Central memory CD8-positive, alpha-beta T cell (primary cell): ENCODE measurements at regions not wholly inside any gene's neighbourhood (a gene's known extent, or its start where the extent isn't known, plus 50 kb on each side); places are given as distances from the start of the nearest gene placed in this dataset.

Experiments
- ATAC-seq: fragments of 150-1000 bp; cut with Tn5 transposase; replicated peaks from 2 replicates; pipeline ENCODE4 v1.10.0; 2022; ENCODE audit warnings: mild to moderate bottlenecking, moderate FRiP score, moderate number of reproducible peaks; ENCODE audit not compliant: poor library complexity, severe bottlenecking; ENCODE audit errors: extremely low read depth
- DNase-seq, 2 donors: peaks; one replicate each; pipeline ENCODE4 v3.0.0; 2021; ENCODE audit warnings: low spot score in 2 of 2
- H3K27ac Mint-ChIP-seq: one replicate; pipeline ENCODE4 v1.8.0; 2022; ENCODE audit warnings: low read depth, mild to moderate bottlenecking, moderate library complexity, mixed read lengths
- H3K27me3 Mint-ChIP-seq: one replicate; pipeline ENCODE4 v1.8.0; 2022; ENCODE audit warnings: mixed read lengths
- H3K36me3 Mint-ChIP-seq: one replicate; pipeline ENCODE4 v1.8.0; 2022; ENCODE audit warnings: mild to moderate bottlenecking, moderate library complexity, mixed read lengths; ENCODE audit not compliant: insufficient read depth
- H3K4me1 Mint-ChIP-seq: one replicate; pipeline ENCODE4 v1.8.0; 2022; ENCODE audit warnings: mixed read lengths
- H3K4me3 Mint-ChIP-seq: one replicate; pipeline ENCODE4 v1.8.0; 2022; ENCODE audit warnings: mild to moderate bottlenecking, moderate library complexity, mixed read lengths
- H3K9me3 Mint-ChIP-seq: one replicate; pipeline ENCODE4 v1.8.0; 2022; ENCODE audit warnings: mixed read lengths

DNA sequence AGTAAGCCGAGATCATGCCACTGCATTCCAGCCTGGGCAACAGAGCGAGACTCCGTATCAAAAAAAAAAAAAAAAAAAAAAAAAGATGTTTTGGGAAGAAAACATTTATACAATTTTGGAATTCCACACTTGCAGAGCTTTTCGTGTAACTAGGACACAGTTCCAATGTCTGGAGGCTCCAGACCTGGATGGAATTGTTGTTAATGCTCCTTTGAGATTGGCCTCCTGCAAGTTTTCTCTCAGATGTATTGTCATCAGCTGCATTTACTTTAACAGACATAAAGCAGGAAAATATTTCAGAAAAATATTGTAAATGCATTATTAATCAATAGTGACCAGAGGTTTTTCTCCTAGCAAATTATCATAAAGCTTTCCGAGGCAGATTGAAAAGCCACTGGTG, 124.1 kb downstream of the RBM43 start:
- no peaks in the 10 kb centered on the region for H3K36me3 Mint-ChIP-seq
- H3K27ac Mint-ChIP-seq = no peak overlapping the region
- ATAC-seq (no peak), DNase-seq (no peak)
- no peak overlapping the region for H3K4me3 Mint-ChIP-seq
- H3K9me3 Mint-ChIP-seq = no peaks in the 10 kb centered on the region
- H3K4me1 Mint-ChIP-seq = no peaks in the 10 kb centered on the region
- H3K27me3 Mint-ChIP-seq = peaks cover 3% of the 10 kb centered on the region

DNA sequence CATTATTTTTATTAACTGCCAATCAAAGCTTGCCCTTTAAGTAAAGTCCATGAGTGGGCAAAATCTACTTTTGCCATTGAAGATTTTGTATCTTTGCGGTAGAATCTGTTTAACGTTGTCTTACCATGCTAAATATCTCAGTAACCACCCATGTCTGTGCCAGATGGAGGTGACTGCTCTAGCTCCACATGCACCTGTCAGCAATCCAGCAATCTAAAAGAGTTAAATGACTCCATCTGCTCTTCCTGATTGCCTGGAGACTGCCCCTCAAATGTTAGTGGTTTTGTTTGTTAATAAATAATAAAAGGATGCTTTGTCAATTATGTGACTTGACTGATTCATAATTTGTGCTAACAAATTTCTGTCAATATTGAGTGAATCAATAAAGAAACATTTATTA, 141.7 kb downstream of the RBM43 start:
- H3K27me3 Mint-ChIP-seq = peaks cover 45% of the 10 kb centered on the region
- H3K36me3 Mint-ChIP-seq = no peaks in the 10 kb centered on the region
- no peaks in the 10 kb centered on the region for H3K9me3 Mint-ChIP-seq
- H3K4me1 Mint-ChIP-seq = no peaks in the 10 kb centered on the region
- DNase-seq = no peak
- H3K27ac Mint-ChIP-seq = no peak overlapping the region
- ATAC-seq = no peak
- no peak overlapping the region for H3K4me3 Mint-ChIP-seq

DNA sequence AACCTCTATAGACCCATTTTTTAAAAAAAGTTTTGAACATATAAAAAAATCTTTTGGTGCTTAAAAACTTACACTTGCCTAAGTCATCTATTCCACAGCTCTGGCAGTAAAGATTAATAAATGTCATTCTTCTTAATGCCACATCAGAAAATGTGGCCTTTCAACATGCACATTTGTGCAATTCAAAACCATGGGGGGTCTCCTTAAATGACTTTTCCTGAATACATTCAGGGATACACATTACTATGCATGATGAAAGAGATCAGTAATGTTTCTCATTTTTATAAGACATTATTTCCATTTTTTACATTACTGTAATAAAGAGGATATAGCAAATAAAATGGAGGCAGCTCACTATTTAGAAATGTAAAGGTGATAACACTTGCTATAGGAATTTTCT, 142.3 kb downstream of the RBM43 start:
- H3K27me3 Mint-ChIP-seq = peaks cover 44% of the 10 kb centered on the region
- no peaks in the 10 kb centered on the region for H3K4me1 Mint-ChIP-seq

DNA sequence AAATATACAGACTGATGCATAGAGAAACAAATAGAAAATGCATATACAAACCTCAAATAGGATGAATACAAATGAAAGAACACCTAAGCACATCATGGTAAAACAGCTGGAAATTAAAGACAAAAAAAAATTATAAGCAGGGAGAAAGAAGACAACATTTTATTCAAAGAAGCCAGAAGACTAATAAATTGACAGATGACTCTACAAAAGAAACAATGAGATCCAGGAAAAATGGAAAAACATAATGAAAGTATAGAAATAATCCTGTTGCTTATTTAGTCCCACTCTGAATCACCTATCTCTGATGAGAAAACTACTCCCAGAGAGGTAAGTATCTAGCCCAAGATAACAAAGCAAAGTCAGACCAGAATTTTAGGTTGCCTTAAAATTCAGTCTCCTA, 143.4 kb downstream of the RBM43 start:
- Mint-ChIP-seq H3K4me3 (no peak overlapping the region), H3K27me3 (peaks cover 44% of the 10 kb centered on the region), H3K9me3 (no peaks in the 10 kb centered on the region), H3K36me3 (no peaks in the 10 kb centered on the region), H3K4me1 (no peaks in the 10 kb centered on the region), H3K27ac (no peak overlapping the region)
- ATAC-seq (no peak), DNase-seq (no peak)

More for the DNA sequence above, 142.3 kb downstream of the RBM43 start:
- ATAC-seq (no peak), DNase-seq (no peak)
- H3K27ac Mint-ChIP-seq = no peak overlapping the region
- H3K9me3 Mint-ChIP-seq = no peaks in the 10 kb centered on the region
- H3K4me3 Mint-ChIP-seq = no peak overlapping the region
- no peaks in the 10 kb centered on the region for H3K36me3 Mint-ChIP-seq

DNA sequence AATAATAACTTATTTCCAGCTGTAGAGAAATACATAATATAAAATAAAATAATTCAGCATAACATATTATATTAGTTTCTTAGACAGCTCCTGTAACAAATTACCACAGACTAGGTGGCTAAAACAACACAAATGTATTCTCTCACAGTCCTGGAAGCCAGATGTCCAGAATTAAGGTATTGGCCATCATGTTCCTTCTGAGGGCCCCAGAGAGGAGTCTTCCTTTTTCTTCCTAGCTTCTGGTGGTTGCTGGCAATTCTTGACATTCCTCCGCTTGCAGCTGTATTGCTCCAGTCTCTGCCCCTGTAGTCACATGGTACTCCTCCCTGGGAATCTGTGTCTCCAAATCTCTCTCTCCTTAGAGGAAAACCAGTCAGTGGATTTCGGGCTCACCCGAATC, 146.8 kb downstream of the RBM43 start:
- no peak for DNase-seq
- H3K27me3 Mint-ChIP-seq = peaks cover 51% of the 10 kb centered on the region
- H3K4me3 Mint-ChIP-seq = no peak overlapping the region
- H3K36me3 Mint-ChIP-seq = no peaks in the 10 kb centered on the region
- no peak for ATAC-seq
- H3K9me3 Mint-ChIP-seq = no peaks in the 10 kb centered on the region
- H3K4me1 Mint-ChIP-seq = no peaks in the 10 kb centered on the region
- H3K27ac Mint-ChIP-seq = no peak overlapping the region

DNA sequence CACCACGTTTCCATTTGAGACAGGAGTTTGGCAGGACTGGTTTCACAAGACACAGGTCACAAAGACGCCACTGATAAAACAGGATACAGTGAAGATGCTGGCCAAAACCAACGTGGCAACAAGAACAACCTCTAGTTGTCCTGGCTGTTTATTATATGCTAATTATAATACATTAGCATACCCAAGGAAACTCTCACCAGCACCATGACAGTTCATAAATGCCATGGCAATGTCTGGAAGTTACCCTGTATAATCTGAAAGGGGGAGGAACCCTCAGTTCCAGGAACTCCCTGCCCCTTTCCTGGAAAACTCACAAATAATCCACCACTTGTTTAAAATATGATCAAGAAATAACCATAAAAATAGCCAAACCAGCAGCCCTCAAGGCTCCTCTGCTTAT, 148.3 kb downstream of the RBM43 start:
- ATAC-seq (no peak), DNase-seq (no peak)
- Mint-ChIP-seq H3K27me3 (peaks cover 50% of the 10 kb centered on the region), H3K36me3 (no peaks in the 10 kb centered on the region), H3K9me3 (no peaks in the 10 kb centered on the region), H3K27ac (no peak overlapping the region), H3K4me3 (no peak overlapping the region), H3K4me1 (no peaks in the 10 kb centered on the region)

DNA sequence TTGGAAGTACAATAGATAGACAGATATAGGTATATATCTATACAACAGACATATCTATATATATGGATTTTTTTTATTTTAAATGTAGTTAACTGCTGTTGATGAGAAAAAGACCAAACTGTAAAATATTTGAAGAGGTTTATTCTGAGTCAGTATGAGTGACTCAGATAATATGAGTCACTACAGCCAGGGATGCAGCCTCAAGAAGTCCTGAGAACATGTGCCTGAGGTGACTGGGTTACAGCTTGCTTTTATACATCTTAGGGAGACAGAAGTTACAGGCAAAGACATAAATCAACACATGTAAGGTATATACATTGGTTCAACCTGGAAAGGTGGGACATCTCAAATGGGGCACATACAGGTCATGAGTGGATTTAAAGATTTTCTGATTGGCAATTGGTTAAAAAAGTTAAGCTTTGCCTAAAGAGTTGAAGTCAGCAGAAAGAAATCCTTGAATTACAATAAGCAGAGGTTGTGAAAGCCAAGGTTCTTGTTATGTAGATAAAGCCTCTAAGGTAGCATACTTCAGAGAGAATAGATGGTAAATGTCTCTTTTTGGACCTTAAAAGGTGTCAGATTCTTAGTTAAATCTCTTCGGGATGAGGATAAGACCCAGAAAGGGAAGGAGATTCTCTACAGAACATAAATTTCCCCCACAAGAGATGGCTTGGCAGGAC, 149.9 kb downstream of the RBM43 start:
- H3K27me3 Mint-ChIP-seq = peaks cover 50% of the 10 kb centered on the region
- no peaks in the 10 kb centered on the region for H3K4me1 Mint-ChIP-seq
- H3K27ac Mint-ChIP-seq = no peak overlapping the region
- ATAC-seq (no peak), DNase-seq (no peak)
- H3K9me3 Mint-ChIP-seq = no peaks in the 10 kb centered on the region
- H3K4me3 Mint-ChIP-seq = no peak overlapping the region
- no peaks in the 10 kb centered on the region for H3K36me3 Mint-ChIP-seq

DNA sequence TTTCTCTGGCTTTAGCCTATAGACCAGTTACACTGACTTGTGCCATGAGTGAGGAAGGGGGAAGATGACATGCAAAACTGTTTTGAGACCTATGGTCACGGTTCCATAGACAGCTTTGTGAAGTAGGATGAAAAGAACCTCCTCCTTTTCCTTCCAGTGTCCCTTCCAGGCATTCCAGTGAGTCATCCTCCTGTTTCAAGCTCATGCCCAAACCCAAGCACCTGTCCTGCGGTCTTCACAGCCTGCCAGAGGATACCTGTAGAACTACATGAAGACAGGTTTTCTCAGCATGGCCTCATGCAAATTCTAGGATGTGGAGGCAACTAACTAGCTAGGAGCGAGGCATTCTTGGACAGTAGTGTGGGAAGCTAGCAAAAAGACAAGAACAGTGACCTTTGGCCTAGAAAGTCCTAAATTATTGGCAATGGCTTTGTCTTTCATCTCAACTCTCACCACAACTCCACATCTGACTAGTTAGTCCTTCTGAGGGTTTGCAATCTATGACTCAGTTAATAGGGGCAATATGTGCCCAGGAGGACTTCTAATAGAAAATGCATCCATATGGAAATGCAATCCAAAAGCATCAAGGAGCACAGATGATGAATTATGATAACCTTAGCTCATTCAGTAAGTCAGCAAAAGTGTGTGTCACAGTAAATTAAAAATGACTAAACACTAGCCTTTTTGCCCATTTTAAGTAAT, 154.7 kb downstream of the RBM43 start:
- DNase-seq (no peak), ATAC-seq (no peak)

DNA sequence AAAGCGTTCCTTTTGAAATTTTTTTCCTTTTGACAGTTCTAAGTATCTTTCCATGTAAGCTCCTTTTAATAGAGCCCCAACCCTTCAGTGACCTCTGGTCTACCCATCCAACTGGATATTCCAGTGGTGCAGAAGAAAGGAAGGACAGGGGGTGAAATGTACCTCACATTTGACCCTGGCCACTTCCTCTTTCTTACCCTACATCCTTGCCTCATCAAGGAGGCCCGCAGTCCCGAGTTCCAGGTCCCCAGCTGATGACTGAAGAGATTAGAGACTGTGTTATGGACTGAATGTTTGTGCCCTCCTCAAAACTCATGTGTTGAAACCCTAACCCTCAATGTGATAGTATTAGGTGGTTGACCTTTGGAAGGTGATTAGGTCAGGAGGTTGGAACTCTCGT, 158.1 kb downstream of the RBM43 start:
- H3K4me3 Mint-ChIP-seq = no peak overlapping the region
- no peaks in the 10 kb centered on the region for H3K4me1 Mint-ChIP-seq
- H3K27me3 Mint-ChIP-seq = peaks cover 11% of the 10 kb centered on the region
- H3K9me3 Mint-ChIP-seq = no peaks in the 10 kb centered on the region
- H3K36me3 Mint-ChIP-seq = no peaks in the 10 kb centered on the region
- ATAC-seq (no peak), DNase-seq (no peak)
- no peak overlapping the region for H3K27ac Mint-ChIP-seq

More for the DNA sequence above, 154.7 kb downstream of the RBM43 start:
- Mint-ChIP-seq H3K4me3 (no peak overlapping the region), H3K9me3 (no peaks in the 10 kb centered on the region), H3K36me3 (no peaks in the 10 kb centered on the region), H3K27me3 (peaks cover 27% of the 10 kb centered on the region), H3K27ac (no peak overlapping the region), H3K4me1 (no peaks in the 10 kb centered on the region)

DNA sequence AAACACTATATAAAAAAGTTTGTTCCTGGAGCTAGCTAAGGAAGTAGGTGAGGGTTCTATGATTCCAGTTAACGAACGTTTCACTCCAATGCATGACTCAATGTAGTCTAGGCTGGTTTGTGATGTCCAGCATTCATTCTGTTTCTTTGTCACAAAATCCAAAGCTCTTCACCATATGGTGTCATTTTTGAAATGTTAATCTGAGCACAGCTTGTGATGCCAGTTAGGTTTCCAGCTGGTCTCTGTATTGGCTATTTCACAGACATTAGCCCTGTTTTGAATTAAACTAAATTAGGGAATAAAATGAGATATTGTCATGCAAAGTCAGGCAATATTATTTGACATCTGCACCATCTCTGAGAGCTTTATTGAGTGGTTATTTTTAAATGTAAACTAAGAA, 159.4 kb downstream of the RBM43 start:
- no peaks in the 10 kb centered on the region for H3K36me3 Mint-ChIP-seq
- H3K9me3 Mint-ChIP-seq = no peaks in the 10 kb centered on the region
- ATAC-seq (no peak), DNase-seq (no peak)
- peaks cover 12% of the 10 kb centered on the region for H3K27me3 Mint-ChIP-seq
- no peak overlapping the region for H3K27ac Mint-ChIP-seq
- no peaks in the 10 kb centered on the region for H3K4me1 Mint-ChIP-seq
- no peak overlapping the region for H3K4me3 Mint-ChIP-seq

DNA sequence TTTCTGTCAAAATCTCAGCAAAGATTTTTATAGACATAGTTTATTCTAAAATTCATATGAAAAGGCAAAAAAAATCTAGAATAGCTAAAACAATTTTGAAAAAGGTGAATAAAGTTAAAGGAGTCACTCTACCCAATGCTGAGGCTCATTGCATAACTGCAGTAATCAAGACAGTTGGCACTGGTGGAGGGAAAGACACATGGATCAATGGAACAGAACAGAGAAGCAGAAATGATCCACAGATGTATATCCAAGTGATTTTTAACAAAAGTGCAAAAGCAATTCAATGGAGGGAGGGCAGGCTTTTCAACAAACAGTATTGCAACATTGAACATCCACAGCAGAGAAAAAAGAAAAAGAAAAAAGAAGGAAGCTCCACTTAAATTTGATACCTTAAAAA, 162.8 kb downstream of the RBM43 start:
- Mint-ChIP-seq H3K27ac (no peak overlapping the region), H3K27me3 (peaks cover 12% of the 10 kb centered on the region), H3K9me3 (no peaks in the 10 kb centered on the region), H3K4me1 (no peaks in the 10 kb centered on the region), H3K36me3 (no peaks in the 10 kb centered on the region), H3K4me3 (no peak overlapping the region)
- ATAC-seq (no peak), DNase-seq (no peak)

DNA sequence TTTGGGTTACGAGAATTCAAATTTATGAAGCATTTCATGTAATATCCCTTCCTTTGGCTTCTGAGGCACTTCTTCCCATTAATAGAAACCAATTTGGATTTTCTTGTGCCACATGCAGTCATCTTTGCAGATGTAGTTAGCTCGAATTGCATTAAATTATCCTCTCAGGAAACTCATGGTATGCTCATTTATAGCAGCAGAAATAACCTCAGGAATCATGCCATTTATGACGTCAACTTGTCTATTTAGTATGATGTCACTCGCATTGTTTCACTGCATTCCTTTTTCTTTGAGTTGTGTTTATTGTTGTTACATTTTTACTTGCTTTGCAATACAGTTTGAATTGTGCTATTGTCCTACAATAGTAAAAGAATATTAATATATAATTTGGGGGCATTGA, 163.8 kb downstream of the RBM43 start:
- H3K27ac Mint-ChIP-seq = no peak overlapping the region
- H3K36me3 Mint-ChIP-seq = no peaks in the 10 kb centered on the region
- H3K4me3 Mint-ChIP-seq = no peak overlapping the region
- DNase-seq (no peak), ATAC-seq (no peak)
- H3K27me3 Mint-ChIP-seq = peaks cover 12% of the 10 kb centered on the region
- no peaks in the 10 kb centered on the region for H3K4me1 Mint-ChIP-seq
- no peaks in the 10 kb centered on the region for H3K9me3 Mint-ChIP-seq

DNA sequence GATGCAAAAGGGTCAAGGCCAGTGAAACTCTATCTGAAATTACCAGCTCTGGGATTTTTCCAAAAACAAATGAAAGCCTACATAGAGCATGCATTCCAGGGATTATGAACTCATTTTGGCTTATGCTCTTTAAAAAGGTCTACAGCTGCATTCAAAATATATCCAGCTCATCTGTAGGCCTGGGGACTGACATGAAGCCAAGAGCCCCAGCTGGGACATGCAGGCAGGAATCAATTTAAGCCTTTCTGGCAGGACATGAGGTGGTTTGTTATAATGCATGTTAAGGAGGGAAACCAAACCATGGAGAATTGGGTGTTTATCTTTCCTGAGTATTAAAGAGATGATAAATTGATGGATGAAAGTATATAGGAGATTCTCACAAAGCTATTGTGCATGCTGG, 164.5 kb downstream of the RBM43 start:
- peaks cover 18% of the 10 kb centered on the region for H3K27me3 Mint-ChIP-seq
- H3K9me3 Mint-ChIP-seq = no peaks in the 10 kb centered on the region
- ATAC-seq = no peak
- DNase-seq = no peak
- no peaks in the 10 kb centered on the region for H3K36me3 Mint-ChIP-seq
- H3K4me3 Mint-ChIP-seq = no peak overlapping the region
- no peaks in the 10 kb centered on the region for H3K4me1 Mint-ChIP-seq
- no peak overlapping the region for H3K27ac Mint-ChIP-seq
